C4-2B (cell line): ENCODE measurements at regions not wholly inside any gene's neighbourhood (a gene's known extent, or its start where the extent isn't known, plus 50 kb on each side); places are given as distances from the start of the nearest gene placed in this dataset.

Experiments
- CTCF ChIP-seq: fragments of 450-650 bp; conservative IDR thresholded peaks from 2 replicates; pipeline ENCODE4 v1.5.1; 2017; ENCODE audit warnings: mild to moderate bottlenecking
- ZFX ChIP-seq: fragments of 450-650 bp; IDR thresholded peaks from 2 replicates; pipeline ENCODE4 v1.6.1; 2017

- no peak for TF ChIP-seq CTCF
- TF ChIP-seq ZFX, result no peak
Observed at GRCh38 chr10:123501148-123501547, 165.0 kb upstream of the GPR26 start.
